HFFc6 (cell line): ENCODE measurements at regions not wholly inside any gene's neighbourhood (a gene's known extent, or its start where the extent isn't known, plus 50 kb on each side); places are given as distances from the start of the nearest gene placed in this dataset.

Experiments
- DNase-seq: peaks from one replicate; pipeline ENCODE4 v3.0.0-alpha.2; 2018
- H3K27ac Mint-ChIP-seq: 2 replicates; pipeline ENCODE4 v1.8.0; 2020; ENCODE audit warnings: mild to moderate bottlenecking, mixed read lengths
- H3K27me3 Mint-ChIP-seq: 2 replicates; pipeline ENCODE4 v1.8.0; 2021; ENCODE audit warnings: mild to moderate bottlenecking, moderate library complexity, mixed read lengths; ENCODE audit not compliant: insufficient read depth
- H3K36me3 Mint-ChIP-seq: 2 replicates; pipeline ENCODE4 v1.8.0; 2021; ENCODE audit warnings: low read depth, mixed read lengths
- H3K4me1 Mint-ChIP-seq: 2 replicates; pipeline ENCODE4 v1.8.0; 2020; ENCODE audit warnings: low read depth, mixed read lengths
- H3K4me3 Mint-ChIP-seq: 2 replicates; pipeline ENCODE4 v1.8.0; 2020; ENCODE audit warnings: mild to moderate bottlenecking, moderate library complexity, mixed read lengths
- H3K9me3 Mint-ChIP-seq: 2 replicates; pipeline ENCODE4 v1.8.0; 2020; ENCODE audit warnings: mild to moderate bottlenecking, mixed read lengths
- CTCF ChIP-seq: fragments of 200-600 bp; sonication (generic); IDR thresholded peaks from 2 replicates; pipeline ENCODE4 v1.5.0; 2021; ENCODE audit warnings: antibody characterized with exemption, mild to moderate bottlenecking

- Mint-ChIP-seq H3K36me3 (peaks cover 9% of the 10 kb centered on the region; the same call in 1 of the 2 replicates), H3K4me3 (peak overlapping the region; percentile 74), H3K27ac (peak overlapping the region; percentile 81), H3K9me3 (peaks cover 11% of the 10 kb centered on the region; the same call in 1 of the 2 replicates), H3K4me1 (peaks cover 17% of the 10 kb centered on the region), H3K27me3 (peaks cover 14% of the 10 kb centered on the region)
- DNase-seq: peak; percentile 93
- TF ChIP-seq CTCF: peak; percentile 47
Measured at GRCh38 chr12:124694846-124695497, 127.6 kb upstream of the NCOR2 start.

- DNase-seq: no peak
- TF ChIP-seq CTCF: no peak
- Mint-ChIP-seq H3K27me3 (peaks cover 12% of the 10 kb centered on the region), H3K4me3 (no peak overlapping the region), H3K36me3 (peaks cover 9% of the 10 kb centered on the region; the same call in 1 of the 2 replicates), H3K9me3 (peaks cover 11% of the 10 kb centered on the region; the same call in 1 of the 2 replicates), H3K4me1 (peaks cover 17% of the 10 kb centered on the region), H3K27ac (peak overlapping the region; percentile 49; the same call in 1 of the 2 replicates)
Measured at GRCh38 chr12:124694250-124694649, 126.8 kb upstream of the NCOR2 start.

- Mint-ChIP-seq H3K27ac (no peak overlapping the region), H3K27me3 (peaks cover 11% of the 10 kb centered on the region), H3K36me3 (peaks cover 9% of the 10 kb centered on the region; the same call in 1 of the 2 replicates), H3K9me3 (peaks cover 11% of the 10 kb centered on the region; the same call in 1 of the 2 replicates), H3K4me1 (peaks cover 23% of the 10 kb centered on the region), H3K4me3 (no peak overlapping the region)
- TF ChIP-seq CTCF: no peak
- DNase-seq: no peak
Measured at GRCh38 chr12:124693111-124693723, 125.8 kb upstream of the NCOR2 start.

GRCh38 chr12:124692443-124692842 is 125.0 kb upstream of the NCOR2 start:
- DNase-seq: no peak
- no peak for TF ChIP-seq CTCF
- Mint-ChIP-seq H3K4me3 (no peak overlapping the region), H3K4me1 (peaks cover 31% of the 10 kb centered on the region), H3K36me3 (peaks cover 9% of the 10 kb centered on the region; the same call in 1 of the 2 replicates), H3K27me3 (peaks cover 7% of the 10 kb centered on the region), H3K9me3 (peaks cover 11% of the 10 kb centered on the region; the same call in 1 of the 2 replicates), H3K27ac (no peak overlapping the region)

- Mint-ChIP-seq H3K27me3 (peaks cover 10% of the 10 kb centered on the region), H3K36me3 (peaks cover 9% of the 10 kb centered on the region; the same call in 1 of the 2 replicates), H3K4me1 (peaks cover 38% of the 10 kb centered on the region), H3K9me3 (peaks cover 11% of the 10 kb centered on the region; the same call in 1 of the 2 replicates), H3K4me3 (no peak overlapping the region), H3K27ac (no peak overlapping the region)
- no peak for DNase-seq
- TF ChIP-seq CTCF: no peak
Measured at GRCh38 chr12:124691429-124691828, 124.0 kb upstream of the NCOR2 start.
